Loucy (cell line): ENCODE measurements at regions not wholly inside any gene's neighbourhood (a gene's known extent, or its start where the extent isn't known, plus 50 kb on each side); places are given as distances from the start of the nearest gene placed in this dataset.

Experiments used
- CTCF ChIP-seq: fragments of 200-600 bp; sonication (generic); conservative IDR thresholded peaks from 2 replicates; pipeline ENCODE4 v1.5.1; 2014; ENCODE audit warnings: mild to moderate bottlenecking, antibody characterized with exemption, low read length
- EZH2phosphoT487 ChIP-seq: fragments of 200-600 bp; IDR thresholded peaks from 2 replicates; pipeline ENCODE4 v1.6.1; 2018; ENCODE audit warnings: antibody characterized with exemption, mild to moderate bottlenecking, moderate library complexity, borderline replicate concordance

DNA sequence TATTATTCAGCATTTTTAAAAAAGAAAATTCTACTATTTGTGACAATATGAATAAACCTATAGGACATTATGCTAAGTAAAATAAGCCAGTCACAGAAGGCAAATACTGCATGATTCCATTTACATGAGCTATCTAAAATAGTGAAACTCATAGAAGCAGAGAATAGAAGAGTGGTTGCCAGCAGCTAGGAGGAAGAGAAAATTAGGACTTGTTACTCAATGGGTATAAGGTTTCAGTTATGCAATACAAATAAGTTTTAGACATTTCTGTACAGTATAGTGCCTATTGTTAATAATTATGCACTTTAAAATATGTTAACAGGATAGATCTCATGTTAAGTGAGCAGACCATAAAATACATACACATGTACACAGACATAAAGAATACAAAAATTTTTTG is 73.8 kb upstream of the SPINK5 start:
- TF ChIP-seq CTCF, result no peak
- TF ChIP-seq EZH2phosphoT487, result no peak
